CD4-positive, alpha-beta T cell treated with Interleukin-4 for 4 hours (primary cell): ENCODE measurements at regions not wholly inside any gene's neighbourhood (a gene's known extent, or its start where the extent isn't known, plus 50 kb on each side); places are given as distances from the start of the nearest gene placed in this dataset.

ENCODE experiments used
- DNase-seq: peaks from one replicate; pipeline ENCODE4 v3.0.0-alpha.2; 2020

DNA sequence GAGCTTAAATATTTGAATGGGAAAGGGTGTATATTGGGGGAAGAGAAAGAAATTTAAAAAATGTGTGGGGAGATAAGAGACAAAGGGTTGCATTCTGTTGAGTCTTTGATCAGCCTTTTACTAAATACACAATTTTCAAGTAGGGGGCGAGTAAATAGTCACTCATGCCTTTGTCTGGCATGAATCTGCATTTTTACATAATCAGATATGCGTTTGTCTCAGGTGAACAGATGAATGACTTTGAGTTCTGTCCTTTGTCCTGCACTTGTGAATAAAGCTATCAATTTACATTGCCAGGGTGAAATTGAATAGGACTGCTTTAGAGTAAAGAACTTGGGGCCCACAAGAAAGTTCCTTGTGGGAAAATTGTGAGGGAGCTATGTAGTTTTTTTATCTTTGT lies 523.6 kb upstream of the LUZP2 start:
- DNase-seq, result no peak

DNA sequence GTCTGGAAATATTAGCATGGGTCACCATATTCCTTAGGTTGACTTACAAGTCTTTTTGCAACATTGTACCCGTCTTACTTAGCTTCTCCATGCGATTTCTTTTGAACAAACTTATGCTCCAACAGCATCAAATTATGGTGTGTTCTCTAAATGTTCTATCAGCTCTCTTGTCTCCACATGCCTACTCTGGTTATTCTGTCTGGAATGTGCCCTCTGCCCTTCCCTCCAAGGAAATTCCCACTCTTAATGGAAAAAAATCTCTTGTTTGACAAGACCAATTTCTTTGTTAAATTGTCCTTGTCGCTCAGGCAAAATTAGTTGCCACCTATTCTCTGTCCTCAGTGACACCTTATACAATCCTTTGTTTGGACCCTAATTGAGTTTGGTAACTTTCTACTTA lies 522.8 kb upstream of the LUZP2 start:
- no peak for DNase-seq

DNA sequence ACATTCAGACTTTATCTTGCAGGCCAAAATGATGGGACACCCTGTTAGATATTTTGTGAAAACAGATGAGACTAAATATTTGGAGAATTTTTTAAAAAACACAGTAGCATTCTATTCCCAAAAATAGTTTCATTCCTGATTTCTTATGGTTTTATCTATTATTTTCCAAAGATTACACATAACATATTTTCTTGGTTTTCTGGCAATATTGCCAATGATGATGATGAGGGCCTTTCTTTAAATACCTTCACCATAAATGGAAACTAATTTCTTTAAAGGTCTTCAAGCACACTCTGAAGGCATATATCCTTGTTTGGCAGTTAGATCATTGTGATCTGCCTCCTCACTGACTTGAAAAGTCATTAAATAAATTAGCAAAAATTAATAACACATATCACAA lies 522.3 kb upstream of the LUZP2 start:
- DNase-seq, result no peak

DNA sequence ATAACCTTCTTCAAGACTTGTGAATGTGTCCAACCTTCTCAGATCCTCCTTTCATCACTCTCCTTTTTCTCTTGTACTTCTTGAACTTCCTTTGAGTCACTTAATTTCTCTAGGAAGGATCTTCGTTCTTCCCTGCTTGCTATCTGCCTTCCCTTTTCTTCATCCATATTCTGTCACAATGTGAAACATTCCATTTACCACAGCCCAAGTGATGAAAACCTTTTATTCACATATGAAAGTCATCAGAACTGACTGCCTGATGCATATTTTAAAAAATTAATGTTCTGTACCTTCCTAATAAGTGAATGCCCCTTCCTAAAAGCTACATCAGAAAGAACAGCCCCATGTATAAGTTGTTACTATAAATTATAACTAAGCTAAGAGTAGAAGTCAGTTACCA lies 520.4 kb upstream of the LUZP2 start:
- no peak for DNase-seq

DNA sequence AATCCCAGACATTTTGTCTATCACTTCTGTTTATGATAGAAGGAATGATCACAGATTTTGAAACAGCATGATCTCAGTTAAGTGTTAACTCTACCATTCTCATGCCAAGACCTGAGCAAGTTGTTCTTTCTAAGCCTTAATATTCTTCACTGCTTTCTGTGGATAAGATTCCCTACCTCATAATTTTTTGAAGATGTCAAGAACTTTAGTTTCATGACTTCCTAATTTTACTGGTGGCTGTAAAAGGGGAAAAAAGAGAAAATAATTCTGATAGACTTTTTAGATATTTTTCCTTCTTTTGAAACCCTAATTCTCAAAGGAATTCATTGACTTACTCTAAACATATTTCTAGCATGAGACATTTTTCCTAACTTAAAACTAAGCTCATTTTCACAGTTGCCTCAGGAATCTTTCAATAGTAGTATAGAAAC lies 520.0 kb upstream of the LUZP2 start:
- no peak for DNase-seq

DNA sequence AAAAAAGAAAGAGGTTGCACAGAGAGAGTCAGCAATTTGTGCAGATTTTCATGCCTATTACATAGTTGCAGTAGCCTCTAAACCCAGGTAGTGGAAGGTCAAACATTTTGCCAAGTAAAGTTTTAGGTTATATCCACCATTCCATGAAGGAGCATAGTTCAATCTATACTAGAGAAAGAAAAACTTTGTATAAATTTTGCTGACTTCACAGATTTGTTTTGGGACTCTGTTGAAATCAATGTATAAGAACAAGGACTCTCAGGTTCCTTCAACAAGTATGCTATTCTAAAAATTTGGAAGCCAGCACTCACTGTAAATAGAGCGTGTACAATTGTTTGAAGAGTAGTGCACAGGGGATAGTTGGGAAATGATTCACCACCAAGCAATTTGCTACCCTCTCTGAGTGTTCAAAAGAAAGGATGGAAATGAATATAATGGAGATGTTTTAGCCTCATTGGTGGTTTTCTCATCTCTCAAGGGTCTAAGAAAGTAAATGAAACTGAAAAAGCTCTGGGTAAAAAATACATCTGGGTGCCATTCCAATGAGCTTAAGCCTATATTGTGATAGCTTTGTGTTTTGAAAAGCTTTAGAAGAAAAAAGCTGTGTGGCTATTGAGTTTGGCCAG lies 508.4 kb upstream of the LUZP2 start:
- no peak for DNase-seq

DNA sequence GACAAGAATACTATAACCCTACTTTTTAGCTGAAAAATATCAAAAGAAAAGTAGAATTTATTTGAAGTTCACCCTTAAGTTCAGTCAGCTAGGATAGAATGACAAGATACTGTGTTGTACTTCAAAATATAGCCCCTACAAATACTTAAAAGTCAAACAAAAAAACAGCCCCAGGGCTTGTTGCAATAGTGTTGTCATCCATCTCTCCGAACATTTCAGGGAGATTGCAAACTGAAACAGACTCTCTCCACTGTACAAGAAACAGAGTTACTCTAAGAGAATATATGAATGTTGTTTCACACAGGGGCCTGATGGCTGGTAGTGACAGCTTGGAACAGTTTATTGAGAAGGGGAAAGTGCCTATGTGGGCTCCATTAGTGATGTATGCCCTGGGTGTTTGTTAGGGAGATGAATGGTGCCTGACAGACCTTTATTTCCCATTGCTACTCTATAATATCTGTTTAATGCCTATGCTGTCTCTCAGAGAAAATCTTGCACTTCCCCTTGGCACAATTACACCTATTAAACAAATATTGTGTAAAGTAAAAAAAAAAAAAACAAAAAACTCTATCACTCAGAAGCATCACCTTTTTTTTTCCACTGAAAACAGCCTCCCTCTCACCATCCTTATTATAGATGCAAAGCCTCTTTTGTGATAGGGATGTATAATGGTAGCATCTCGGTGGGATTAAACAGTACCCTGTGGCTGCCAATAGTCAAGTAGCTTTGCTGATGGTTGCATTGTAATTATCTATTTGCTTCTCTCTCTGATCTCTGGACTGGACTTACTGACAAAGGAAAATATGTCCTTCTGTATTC lies 506.3 kb upstream of the LUZP2 start:
- DNase-seq, result no peak

DNA sequence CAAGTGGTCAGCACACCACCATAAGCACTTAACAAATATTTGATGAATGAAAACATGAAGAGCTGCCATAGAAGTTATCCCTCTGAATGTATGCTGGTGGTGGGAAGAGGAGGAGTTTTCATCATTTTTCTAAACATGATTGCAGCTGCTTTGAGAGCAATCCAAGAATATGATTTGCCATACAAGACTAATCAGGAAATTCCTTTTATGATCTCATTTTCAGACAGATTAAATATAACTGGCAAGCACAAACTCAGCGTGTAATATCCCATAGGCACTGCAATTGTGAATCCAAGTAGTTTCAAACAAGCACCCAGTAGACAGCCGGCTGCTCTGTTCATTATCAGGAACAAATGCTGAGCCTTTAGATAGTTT lies 505.7 kb upstream of the LUZP2 start:
- no peak for DNase-seq

DNA sequence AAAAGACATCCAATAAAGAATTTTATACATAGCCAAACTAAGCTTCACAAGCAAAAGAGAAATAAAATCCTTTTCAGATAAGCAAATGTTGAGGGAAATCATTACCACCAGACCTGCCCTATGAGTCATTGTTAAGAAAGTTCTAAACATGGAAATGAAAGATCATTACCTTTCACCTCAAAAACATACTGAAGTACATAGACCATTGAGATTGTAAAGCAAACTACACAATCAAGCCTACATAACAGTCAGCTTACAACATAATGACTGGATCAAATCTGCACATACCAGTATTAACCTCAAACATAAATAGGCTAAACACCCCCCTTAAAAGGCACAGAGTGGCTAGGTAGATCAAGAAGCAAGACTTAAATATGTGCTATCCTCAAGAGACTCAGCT lies 501.0 kb upstream of the LUZP2 start:
- no peak for DNase-seq

DNA sequence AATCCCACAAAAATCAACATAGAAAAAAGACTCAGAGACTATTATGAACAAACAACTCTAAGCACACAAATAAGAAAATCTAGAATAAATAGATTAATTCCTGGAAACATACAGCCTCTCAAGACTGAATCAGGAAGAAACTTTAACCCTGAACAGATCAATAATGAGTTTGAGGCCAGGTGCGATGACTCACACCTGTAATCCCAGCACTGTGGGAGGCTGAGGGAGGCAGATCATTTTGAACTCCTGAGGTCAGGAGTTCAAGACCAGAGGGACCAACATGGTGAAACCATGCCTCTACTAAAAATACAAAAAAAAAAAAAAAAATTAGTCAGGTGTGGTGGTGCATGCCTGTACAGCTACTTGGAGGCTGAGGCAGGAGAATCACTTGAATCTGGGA lies 499.5 kb upstream of the LUZP2 start:
- no peak for DNase-seq

DNA sequence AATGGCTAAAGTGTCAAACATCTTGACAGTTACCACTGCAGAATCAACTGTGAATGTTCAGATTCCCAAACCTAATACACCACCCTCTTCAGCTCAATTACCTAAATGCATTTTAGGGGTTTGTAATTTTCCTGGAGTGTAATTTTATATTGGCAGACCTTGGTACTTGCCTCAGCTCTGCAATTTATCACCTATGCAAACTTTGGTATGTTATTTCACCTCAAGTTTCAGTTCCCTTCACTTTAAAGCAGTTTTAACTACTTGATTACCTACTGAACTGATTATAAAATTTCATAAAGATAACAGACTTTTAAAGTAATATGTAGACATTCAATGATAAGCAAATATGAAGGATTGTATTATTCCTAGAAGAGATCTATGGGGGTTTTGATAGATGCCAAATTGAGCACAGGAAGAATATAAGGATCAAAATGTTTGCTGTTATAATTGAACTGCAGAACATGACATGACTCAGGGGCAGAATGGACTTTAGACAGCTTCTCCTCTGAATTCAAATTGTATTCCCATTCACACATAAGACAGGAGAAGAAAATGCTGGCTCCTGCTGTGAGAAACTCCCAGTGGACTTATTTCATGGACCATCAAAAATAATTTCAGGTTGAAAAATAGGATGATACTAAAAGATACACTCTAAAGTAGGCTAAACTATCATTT lies 491.5 kb upstream of the LUZP2 start:
- DNase-seq, result no peak

DNA sequence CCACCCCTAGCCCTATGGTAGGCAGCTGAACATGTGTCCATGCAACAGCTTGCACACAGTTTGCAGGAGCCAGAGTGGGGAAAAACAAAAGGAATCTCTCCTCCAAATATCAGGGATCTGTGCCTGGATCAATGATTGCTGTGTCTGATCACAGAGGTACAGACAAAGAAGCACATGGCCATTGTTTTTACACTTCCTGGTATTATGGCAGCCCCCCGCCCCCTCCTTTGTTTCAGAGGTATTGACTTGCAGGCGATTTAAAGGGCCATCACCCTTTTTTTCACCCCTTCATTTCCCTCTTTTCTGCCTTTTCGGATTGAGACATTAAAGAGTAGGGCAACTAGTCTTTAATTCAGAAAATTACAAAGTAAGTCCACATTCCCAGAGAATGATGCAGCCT lies 453.0 kb upstream of the LUZP2 start:
- DNase-seq, result no peak

DNA sequence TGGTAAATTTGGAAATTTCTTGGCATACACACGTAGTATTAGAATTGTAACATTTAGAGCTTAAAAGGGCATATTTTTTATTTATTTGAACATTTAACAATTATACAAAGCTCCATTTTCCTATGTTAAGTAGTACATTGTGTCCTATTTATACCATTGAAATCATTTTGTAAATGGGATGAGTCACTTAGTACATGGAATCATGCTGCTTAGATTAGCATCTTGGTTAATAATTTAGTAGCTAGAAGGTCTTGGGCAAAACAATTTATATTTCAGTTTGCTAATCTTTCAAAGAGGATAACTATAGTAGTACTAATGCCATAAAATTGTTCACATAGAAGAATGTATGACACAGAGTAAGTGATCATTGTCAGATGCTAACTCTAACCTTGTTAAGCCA lies 450.1 kb upstream of the LUZP2 start:
- DNase-seq, result no peak

DNA sequence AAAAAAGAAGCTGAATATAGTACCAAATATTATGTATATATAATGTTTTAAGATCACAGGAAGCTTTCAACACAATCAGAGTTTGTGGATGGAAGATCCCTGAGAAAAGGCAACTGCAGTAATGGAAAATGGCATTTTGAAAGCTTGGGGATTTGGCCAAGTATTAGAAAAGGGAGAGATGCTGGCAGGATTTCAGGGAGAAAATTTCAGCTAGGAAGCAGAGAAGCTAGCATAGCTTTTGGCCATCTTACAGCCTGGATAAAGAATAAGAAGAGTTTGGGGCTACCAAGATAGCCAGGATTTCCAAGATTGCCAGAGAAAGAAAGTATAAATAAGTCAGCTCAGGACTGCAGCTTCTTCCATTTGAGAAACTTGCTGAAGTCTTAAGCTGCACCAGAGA lies 440.8 kb upstream of the LUZP2 start:
- DNase-seq, result no peak

DNA sequence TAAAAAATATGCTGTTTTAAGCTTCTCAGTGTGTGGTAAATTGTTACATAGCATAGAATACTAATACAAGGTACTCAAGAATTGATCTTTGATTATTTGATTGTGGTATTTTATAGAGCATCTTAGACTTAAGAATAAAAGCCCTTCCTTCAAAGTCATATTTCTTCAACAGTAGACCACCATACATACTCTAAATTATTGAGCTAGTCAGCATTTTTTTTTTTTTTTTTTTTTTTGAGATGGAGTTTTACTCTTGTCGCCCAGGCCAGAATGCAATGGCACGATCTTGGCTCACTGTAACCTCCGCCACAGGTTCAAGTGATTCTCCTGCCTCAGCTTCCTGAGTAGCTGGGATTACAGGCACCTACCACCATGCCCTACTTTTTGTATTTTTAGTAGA lies 436.7 kb upstream of the LUZP2 start:
- DNase-seq, result no peak

DNA sequence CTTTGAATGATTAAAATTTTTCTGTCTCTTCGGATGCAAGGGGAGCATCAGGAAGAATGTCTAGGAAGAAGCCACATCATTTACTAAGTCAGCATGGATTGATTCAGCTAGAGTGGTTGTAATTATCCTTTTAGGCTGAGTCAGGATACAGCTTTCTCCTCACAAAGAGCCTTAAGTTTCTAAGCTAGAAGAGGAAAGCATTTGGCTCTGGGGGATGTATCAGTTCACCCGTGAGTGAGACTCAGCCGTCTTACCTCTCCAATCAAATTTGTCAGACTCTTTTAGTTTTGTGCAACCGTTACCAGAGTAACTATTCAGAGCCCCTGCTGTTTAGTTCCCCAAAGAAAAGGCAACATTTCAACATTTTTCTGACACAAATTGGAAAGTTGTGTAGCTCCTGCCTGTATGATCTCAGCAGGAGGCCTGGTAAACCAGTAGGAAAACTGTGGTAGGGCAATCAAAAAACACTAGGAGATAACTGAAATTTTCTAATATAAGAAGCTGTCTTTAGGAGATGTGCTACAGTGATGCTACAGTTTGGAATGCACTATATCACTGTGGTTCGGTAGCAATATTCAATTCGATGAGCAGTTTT lies 432.4 kb upstream of the LUZP2 start:
- no peak for DNase-seq

DNA sequence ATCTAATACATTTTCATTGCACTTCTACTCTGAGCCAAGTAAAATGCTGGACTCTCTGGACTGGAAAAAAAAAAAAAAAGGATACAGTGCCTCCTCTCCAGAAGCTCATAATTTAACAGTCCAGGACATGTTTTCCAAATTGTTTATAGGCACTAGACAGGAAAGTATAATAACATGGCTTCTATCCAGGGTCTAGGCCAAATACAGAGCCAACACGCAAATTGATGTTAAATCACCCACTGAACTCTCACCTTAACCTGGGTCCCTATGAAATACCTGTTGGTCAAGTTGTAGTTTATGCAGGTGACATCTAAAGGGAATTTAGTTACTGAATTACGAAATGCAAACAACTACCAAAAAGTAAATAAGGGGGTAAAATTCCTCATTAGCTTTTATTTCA lies 428.7 kb upstream of the LUZP2 start:
- no peak for DNase-seq

DNA sequence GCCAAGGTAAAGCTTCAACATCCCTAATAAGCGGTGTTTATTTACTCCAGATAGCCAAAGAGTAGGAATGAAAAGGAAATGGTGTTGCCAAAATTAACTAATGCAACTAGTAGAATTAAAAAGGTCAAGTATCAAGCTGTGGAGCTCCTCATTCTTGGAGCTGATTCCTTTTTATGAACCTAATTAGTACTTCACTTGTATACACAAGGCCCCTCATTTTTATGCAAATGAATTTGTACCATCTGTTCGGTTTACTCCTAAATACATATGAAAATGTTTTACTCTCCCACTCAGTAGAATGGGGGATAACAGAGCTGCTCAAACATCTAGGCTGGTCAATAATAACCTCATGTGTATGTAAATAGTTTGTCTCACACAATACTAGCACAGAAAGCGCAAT lies 426.4 kb upstream of the LUZP2 start:
- no peak for DNase-seq

DNA sequence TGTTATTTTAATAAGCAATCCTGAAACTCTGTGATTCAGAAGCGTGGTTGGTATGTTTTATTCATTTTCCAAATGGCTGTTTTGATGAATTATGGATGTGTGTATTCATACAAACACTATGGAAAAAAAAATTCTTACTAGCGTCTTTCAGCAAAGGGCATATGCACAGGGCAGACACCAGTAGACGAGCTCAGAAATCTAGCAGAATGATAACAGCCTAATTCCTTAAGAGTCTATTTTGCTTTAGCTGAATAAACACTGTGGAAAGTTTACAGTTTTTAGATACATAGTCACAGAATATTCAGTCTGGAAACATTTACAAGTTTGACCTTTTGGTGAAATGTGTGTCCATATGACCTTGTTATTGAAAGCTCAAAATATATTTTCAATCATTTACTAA lies 418.8 kb upstream of the LUZP2 start:
- no peak for DNase-seq

DNA sequence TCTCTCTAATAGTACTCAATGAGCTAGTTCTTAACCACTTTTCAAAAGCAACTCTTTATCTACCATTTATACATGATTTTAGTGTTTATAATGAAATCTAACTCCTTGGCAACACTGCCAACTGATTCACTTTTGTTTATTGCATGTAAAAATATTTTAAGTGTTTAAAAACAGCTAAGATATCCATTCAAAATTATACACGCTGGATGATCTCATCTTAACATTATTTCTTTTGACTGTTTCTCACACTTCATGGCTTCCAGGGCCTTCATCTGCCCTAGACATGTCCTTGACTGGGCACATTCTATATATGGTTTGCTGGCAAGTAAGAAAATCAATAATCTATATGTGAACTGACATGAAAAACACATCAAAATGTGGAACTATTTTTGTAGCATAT lies 414.6 kb upstream of the LUZP2 start:
- no peak for DNase-seq

DNA sequence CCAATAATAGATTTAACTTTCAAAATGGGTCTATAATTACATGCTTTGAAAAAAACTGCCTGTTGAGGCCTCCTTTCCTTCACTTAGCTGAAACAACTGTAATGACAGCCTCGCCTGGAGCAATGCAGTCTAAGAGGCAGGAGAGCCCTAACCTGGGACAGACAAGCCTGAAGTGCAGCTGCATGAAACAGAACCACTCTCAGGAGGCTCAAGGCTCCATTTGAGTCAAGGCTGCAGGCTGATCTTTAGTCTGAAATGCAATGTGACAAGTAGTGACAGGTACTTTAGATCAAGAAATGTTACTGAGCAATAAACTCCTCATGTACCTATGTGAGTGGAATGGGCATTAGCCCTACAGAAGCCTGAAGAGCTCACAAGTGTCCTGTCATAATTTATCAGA lies 414.0 kb upstream of the LUZP2 start:
- DNase-seq, result no peak

DNA sequence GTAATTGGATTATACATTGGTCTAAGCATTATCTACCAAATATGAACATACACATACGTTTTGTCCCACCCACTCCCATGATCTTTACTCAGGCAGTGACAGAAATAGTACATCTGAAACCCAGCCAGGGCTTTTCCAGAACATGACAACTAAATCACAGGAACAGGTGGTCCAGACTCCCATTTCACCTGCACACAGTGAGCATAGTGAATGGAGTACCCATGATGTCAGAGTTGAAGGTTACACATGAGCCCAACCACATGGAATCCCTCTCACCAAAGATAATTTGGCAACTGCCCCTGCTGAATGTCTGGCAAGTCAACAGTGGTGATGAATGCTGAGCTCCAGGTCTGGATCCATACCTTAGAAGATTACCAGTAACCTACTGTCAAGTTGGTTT lies 411.9 kb upstream of the LUZP2 start:
- DNase-seq, result no peak

DNA sequence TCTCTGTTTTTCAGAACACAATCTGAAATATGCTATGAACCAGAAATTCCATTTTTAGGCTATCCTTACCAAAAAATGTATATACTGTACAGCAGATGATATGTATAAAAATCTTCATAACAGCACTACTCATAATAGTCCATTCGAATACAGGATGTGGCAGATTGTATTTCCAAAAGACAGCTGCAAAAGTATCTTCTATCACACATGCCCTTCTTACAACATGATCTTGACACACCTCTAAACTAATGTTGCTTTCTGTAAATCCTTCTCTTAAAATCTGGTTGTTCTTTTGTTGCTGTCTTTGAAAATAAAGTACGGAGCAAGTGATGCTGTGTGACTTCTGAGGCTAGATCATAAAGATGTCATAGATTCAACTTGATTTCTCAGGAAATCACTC lies 409.9 kb upstream of the LUZP2 start:
- no peak for DNase-seq

DNA sequence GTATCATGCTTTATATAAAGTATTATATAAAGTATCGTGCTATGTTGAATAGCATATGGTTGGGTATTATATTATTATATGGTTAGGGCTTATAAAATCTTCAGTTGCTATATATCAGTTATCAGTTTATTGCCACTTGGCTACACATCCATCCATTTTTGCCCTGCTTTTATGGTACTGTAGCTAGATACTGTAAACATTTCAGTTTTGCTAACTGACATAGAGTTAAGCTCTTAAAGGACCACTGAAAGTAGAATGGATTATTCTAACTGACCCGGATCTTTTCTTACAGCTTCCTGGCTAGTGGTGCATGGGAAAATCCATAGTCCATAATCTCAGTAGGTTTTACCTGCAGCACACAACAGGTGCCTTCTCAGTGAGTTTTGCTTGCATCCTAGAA lies 405.3 kb upstream of the LUZP2 start:
- no peak for DNase-seq
